GM12891 (cell line): ENCODE measurements at regions not wholly inside any gene's neighbourhood (a gene's known extent, or its start where the extent isn't known, plus 50 kb on each side); places are given as distances from the start of the nearest gene placed in this dataset.

Experiments used
- POLR2A ChIP-seq: IDR thresholded peaks from 2 replicates; pipeline ENCODE4 v1.6.1; 2011; ENCODE audit warnings: low read depth, low read length, control low read depth
- POLR2AphosphoS5 ChIP-seq: IDR thresholded peaks from 2 replicates; pipeline ENCODE4 v1.6.1; 2011; ENCODE audit warnings: low read depth, low read length, control low read depth
- POU2F2 ChIP-seq: IDR thresholded peaks from 2 replicates; pipeline ENCODE4 v1.6.1; 2011; ENCODE audit warnings: low read depth, mild to moderate bottlenecking, control low read depth, low read length, moderate library complexity
- TAF1 ChIP-seq: IDR thresholded peaks from 2 replicates; pipeline ENCODE4 v1.6.1; 2011; ENCODE audit warnings: low read depth, low read length, control low read depth

GRCh38 chr2:78648558-78648957 lies 376.9 kb upstream of the REG3G start:
- no peak for TF ChIP-seq POLR2A
- TF ChIP-seq POLR2AphosphoS5 = no peak
- no peak for TF ChIP-seq POU2F2
- no peak for TF ChIP-seq TAF1
